Rectal smooth muscle tissue (tissue), 1 donor: ENCODE measurements at regions not wholly inside any gene's neighbourhood (a gene's known extent, or its start where the extent isn't known, plus 50 kb on each side); places are given as distances from the start of the nearest gene placed in this dataset.
"Not testable (repeated sequence)": the region's sequence is repeated elsewhere in the genome, so short reads cannot be mapped to it uniquely, and the experiment has no call there.

Experiments
- H3K27ac ChIP-seq: one replicate; pipeline ENCODE4 v1.7.0; 2013; ENCODE audit warnings: low read depth, low read length, inconsistent platforms
- H3K27me3 ChIP-seq: one replicate; pipeline ENCODE4 v1.7.0; 2013; ENCODE audit warnings: low read length; ENCODE audit not compliant: control insufficient read depth, insufficient read depth
- H3K36me3 ChIP-seq: one replicate; pipeline ENCODE4 v1.7.0; 2013; ENCODE audit warnings: low read length; ENCODE audit not compliant: control insufficient read depth, insufficient read depth
- H3K4me1 ChIP-seq: one replicate; pipeline ENCODE4 v1.7.0; 2013; ENCODE audit warnings: low read length; ENCODE audit not compliant: control insufficient read depth, insufficient read depth
- H3K4me3 ChIP-seq: one replicate; pipeline ENCODE4 v1.7.0; 2013; ENCODE audit warnings: low read length
- H3K9ac ChIP-seq: one replicate; pipeline ENCODE4 v1.7.0; 2013; ENCODE audit warnings: low read length

DNA sequence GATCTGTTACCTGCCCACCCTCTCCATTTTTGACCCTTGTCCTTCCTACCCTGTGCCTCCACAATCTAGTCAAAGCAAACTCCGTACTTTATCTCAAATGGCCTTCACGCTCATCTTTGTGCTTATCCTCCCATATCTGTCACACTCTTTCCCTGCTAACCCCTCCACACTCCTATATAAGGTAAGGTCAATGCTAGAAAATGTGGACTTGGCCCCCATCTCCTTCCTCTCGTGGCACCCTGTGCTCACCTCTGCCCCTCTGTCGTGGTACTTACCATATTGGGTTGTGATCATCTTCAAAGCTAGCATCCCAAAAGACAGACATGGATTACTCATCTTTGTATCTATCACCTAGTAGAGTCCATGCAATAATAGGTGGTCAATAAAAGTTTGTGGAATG, 127.6 kb upstream of the FOXQ1 start:
- Histone ChIP-seq H3K27me3 (no peaks in the 10 kb centered on the region), H3K9ac (no peak overlapping the region), H3K27ac (no peak overlapping the region), H3K4me3 (no peak overlapping the region), H3K4me1 (no peaks in the 10 kb centered on the region), H3K36me3 (no peaks in the 10 kb centered on the region)

DNA sequence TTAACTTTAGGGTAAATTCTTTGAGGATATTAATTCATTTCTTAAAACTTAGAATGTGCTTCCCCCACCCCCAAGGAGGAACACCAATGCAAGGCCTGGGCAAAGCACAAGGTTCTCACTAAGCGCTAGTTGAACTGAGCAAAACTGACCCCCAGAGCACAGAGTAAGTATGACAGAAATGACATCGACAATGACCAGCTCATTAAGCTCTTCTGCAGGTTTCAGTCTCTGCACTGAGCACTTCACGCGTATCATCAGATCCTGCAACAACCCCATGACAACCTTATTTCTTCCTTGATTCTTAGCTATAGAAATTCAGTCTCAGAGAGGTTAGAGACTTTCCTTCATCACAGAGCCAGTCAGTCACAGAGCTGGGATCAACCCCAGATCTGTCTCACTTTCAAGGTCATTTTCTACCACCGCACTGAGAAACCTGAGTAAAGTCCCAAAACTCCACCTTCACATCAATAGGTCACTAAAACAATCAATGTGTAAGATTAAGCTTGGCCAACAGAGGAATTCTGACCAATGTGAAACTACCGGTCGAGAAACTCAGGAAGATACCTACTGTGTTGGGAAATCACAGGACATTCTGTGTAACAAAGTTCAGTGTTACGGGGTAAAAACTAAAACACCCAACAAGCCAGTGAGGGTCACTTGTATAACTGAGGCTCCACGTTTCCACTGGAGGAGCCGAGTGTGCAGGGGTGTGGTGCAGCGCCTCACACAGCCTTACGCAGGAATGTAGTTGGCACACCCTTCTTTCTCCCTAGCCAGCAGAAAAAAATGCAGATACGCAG, 129.0 kb upstream of the FOXQ1 start:
- Histone ChIP-seq H3K9ac (no peak overlapping the region), H3K4me1 (no peaks in the 10 kb centered on the region), H3K4me3 (no peak overlapping the region), H3K27me3 (no peaks in the 10 kb centered on the region), H3K36me3 (no peaks in the 10 kb centered on the region), H3K27ac (no peak overlapping the region)

GRCh38 chr6:1181939-1182605, 129.8 kb upstream of the FOXQ1 start:
- no peak overlapping the region for H3K9ac ChIP-seq
- H3K4me3 ChIP-seq: no peak overlapping the region
- H3K36me3 ChIP-seq: no peaks in the 10 kb centered on the region
- H3K27me3 ChIP-seq: no peaks in the 10 kb centered on the region
- no peak overlapping the region for H3K27ac ChIP-seq
- H3K4me1 ChIP-seq: no peaks in the 10 kb centered on the region

DNA sequence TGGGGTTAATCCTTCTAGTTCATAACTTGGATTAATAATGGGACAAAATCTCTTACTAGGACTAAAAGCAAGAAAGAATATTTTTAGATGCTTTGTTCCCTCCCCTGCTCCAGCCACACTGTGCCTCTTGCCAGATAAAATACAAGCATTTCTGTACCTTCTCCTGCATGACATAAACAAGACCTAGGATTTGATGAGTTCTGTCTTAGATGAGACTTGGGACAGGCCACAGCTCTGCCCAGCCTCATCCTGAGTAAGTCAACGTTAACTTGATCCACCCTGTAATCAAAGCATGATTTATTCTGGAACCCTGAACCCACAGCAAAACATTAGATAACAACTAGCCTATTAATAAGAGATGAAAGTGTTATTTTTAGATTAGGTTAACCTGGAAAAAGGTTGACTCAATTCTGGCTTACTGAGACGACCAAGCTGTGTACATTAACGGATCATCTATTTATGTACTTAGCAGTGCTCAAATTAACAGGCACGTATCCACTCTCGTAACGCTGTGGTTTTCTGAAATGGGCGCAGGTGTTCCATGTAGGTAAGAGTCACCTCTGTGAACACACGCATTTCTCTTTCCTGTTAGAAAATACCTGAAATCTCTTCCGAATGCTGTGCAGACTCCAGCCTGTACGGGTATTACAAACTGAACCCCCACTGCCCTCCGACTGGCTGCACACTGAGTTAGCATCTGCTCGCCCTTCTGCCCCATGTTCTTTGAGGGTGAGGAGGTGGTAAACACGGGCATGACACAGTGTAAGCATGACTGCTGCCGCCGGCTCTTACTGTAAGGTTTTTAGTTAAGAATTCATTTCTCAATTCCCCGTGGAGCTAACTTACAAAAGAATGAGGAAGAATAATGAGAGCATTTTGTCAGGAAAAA, 132.1 kb upstream of the FOXQ1 start:
- no peak overlapping the region for H3K9ac ChIP-seq
- H3K27ac ChIP-seq: no peak overlapping the region
- no peaks in the 10 kb centered on the region for H3K4me1 ChIP-seq
- no peaks in the 10 kb centered on the region for H3K36me3 ChIP-seq
- no peaks in the 10 kb centered on the region for H3K27me3 ChIP-seq
- H3K4me3 ChIP-seq: no peak overlapping the region

DNA sequence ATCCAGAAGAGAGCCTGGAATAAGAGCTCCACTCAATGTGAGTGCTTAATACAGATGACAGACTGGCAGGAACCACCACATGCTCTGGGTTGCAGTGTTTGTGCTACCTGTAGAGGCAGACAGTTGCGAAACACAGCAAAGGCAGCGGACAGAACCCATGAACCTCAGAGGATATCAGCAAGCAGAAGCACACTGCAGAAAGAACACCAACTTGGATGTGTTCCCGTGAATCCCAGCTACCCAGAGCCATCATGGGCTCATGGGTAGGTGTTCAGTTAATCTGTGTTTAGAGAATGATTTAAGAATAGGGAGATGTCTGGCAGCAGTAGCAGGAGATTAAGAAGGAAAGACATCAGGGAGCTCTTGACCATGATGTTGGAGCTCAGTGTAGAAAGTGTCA, 133.3 kb upstream of the FOXQ1 start:
- no peak overlapping the region for H3K9ac ChIP-seq

GRCh38 chr6:1176567-1176966, 135.3 kb upstream of the FOXQ1 start:
- H3K36me3 ChIP-seq: no peaks in the 10 kb centered on the region
- no peaks in the 10 kb centered on the region for H3K4me1 ChIP-seq
- H3K27me3 ChIP-seq: no peaks in the 10 kb centered on the region
- H3K9ac ChIP-seq: no peak overlapping the region
- H3K27ac ChIP-seq: no peak overlapping the region
- no peak overlapping the region for H3K4me3 ChIP-seq

More for the DNA sequence above, 133.3 kb upstream of the FOXQ1 start:
- no peak overlapping the region for H3K27ac ChIP-seq
- no peaks in the 10 kb centered on the region for H3K36me3 ChIP-seq
- H3K4me1 ChIP-seq: no peaks in the 10 kb centered on the region
- H3K27me3 ChIP-seq: no peaks in the 10 kb centered on the region
- H3K4me3 ChIP-seq: no peak overlapping the region

DNA sequence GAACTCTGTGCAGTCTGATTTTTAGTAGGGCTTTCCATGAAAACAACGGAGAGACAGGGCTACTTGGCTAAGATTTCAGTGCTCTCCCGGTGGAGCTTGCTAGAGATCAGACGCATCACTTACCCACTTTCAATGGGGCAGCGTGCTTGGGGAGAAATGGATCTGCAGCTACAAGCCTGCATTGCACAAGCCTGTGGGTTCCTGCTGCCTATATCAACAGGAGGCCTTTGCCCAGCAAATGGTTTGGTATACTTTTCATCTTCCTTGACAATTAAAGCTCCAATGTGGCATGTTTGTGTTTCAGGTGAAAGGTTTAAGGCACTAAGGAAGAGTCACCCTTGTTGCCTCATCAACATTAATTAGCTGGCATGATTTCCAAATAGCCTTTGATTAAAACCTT, 136.0 kb upstream of the FOXQ1 start:
- Histone ChIP-seq H3K27me3 (no peaks in the 10 kb centered on the region), H3K9ac (no peak overlapping the region), H3K4me1 (no peaks in the 10 kb centered on the region), H3K36me3 (no peaks in the 10 kb centered on the region), H3K4me3 (no peak overlapping the region), H3K27ac (no peak overlapping the region)

DNA sequence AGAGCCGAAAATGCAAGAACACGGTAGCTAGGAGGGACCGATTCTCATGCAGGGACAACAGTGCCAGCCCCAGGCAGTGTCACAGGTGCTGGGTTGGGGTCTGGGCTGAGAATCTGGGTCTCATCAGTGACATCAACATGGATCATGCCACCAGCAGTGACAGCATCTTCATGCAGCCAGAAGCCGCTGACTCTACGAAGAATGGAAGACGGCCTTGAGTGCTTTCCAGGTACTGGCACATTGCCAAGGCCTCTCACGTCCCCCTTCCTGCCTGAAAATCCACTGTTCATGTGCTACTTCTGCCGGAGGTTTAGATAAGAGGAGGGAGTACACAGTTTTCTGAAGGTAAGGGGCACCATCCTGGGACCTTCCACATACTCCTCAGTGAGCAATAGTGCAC, 141.1 kb upstream of the FOXQ1 start:
- H3K4me1 ChIP-seq: no peaks in the 10 kb centered on the region
- no peaks in the 10 kb centered on the region for H3K27me3 ChIP-seq
- no peaks in the 10 kb centered on the region for H3K36me3 ChIP-seq
- no peak overlapping the region for H3K4me3 ChIP-seq
- no peak overlapping the region for H3K9ac ChIP-seq
- H3K27ac ChIP-seq: no peak overlapping the region

DNA sequence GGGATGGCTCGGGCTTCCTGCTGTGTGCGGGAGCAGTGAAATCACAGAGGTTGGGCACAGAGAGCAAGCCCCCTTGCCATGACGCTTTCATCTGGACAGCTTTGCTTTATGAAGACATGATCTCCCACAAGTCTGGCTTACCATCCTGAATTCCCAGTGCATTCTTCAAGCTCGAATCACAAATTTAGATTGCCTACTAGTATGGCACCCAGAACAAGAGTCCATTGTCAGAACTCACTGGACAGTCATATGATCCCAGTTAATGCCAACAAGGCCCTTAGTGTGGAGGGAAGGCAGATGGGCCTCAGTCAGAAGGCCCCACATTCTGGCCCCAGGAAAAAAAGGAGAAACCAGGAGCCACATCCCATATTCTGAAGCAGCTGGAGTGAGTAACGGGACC, 147.3 kb upstream of the FOXQ1 start:
- Histone ChIP-seq H3K27ac (no peak overlapping the region), H3K27me3 (peaks cover 2% of the 10 kb centered on the region), H3K9ac (no peak overlapping the region), H3K36me3 (no peaks in the 10 kb centered on the region), H3K4me1 (no peaks in the 10 kb centered on the region), H3K4me3 (no peak overlapping the region)

DNA sequence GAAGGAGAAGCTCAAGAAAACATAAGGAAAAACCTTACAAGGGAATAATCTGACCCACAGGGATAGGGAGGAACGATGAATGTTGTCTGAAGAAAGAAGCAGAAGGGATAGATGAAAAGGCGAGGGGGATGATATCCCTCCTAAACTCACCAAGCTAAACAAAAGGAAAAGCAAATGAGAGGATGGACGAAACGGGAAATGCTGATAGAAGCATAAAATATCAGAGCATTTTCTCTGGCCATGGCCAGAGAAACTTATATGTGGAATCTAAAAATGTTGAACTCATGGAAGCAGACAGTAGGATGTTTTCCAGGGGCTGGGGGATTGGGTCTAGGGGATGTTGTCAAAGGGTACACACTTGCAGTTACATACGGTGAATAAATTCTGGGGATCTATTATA, 148.4 kb upstream of the FOXQ1 start:
- peaks cover 2% of the 10 kb centered on the region for H3K27me3 ChIP-seq
- no peak overlapping the region for H3K9ac ChIP-seq
- no peaks in the 10 kb centered on the region for H3K4me1 ChIP-seq
- H3K36me3 ChIP-seq: no peaks in the 10 kb centered on the region
- H3K4me3 ChIP-seq: no peak overlapping the region
- no peak overlapping the region for H3K27ac ChIP-seq

- no peaks in the 10 kb centered on the region for H3K36me3 ChIP-seq
- peaks cover 2% of the 10 kb centered on the region for H3K27me3 ChIP-seq
- no peak overlapping the region for H3K27ac ChIP-seq
- H3K9ac ChIP-seq: no peak overlapping the region
- H3K4me3 ChIP-seq: no peak overlapping the region
- H3K4me1 ChIP-seq: no peaks in the 10 kb centered on the region
These were observed 149.3 kb upstream of the FOXQ1 start for GRCh38 chr6:1162367-1163275.

- H3K9ac ChIP-seq, H3K27ac ChIP-seq, H3K4me1 ChIP-seq, H3K4me3 ChIP-seq, H3K36me3 ChIP-seq, H3K27me3 ChIP-seq: not testable (repeated sequence)
These were observed 155.5 kb upstream of the FOXQ1 start for GRCh38 chr6:1156411-1156810.
